ENCODE measurements at regions not wholly inside any gene's neighbourhood (a gene's known extent, or its start where the extent isn't known, plus 50 kb on each side); places are given as distances from the start of the nearest gene placed in this dataset.

- no peak for DNase-seq (ENCODE audit: low spot score in 2 of 2, unreplicated experiment in 2 of 2)
- Mint-ChIP-seq H3K27ac (no peak overlapping the region), H3K36me3 (peaks cover 6% of the 10 kb centered on the region), H3K27me3 (ENCODE audit: low read depth) (no peaks in the 10 kb centered on the region), H3K4me3 (no peak overlapping the region), H3K9me3 (peaks cover 25% of the 10 kb centered on the region), H3K4me1 (no peaks in the 10 kb centered on the region)
- no peak for TF ChIP-seq CTCF (IDR thresholded peaks at IDR 0.05; ENCODE audit: unreplicated experiment)
Measured at GRCh38 chr7:19269301-19269700, 124.1 kb upstream of the FERD3L start.

- Mint-ChIP-seq H3K36me3 (peaks cover 6% of the 10 kb centered on the region), H3K4me3 (no peak overlapping the region), H3K27ac (no peak overlapping the region), H3K27me3 (ENCODE audit: low read depth) (no peaks in the 10 kb centered on the region), H3K4me1 (no peaks in the 10 kb centered on the region), H3K9me3 (peaks cover 25% of the 10 kb centered on the region)
- no peak for DNase-seq (ENCODE audit: low spot score in 2 of 2, unreplicated experiment in 2 of 2)
- TF ChIP-seq CTCF (IDR thresholded peaks at IDR 0.05; ENCODE audit: unreplicated experiment): no peak
Measured at GRCh38 chr7:19268737-19269136, 123.5 kb upstream of the FERD3L start.

- no peak for TF ChIP-seq CTCF (IDR thresholded peaks at IDR 0.05; ENCODE audit: unreplicated experiment)
- no peaks in the 10 kb centered on the region for H3K36me3 Mint-ChIP-seq
- peaks cover 27% of the 10 kb centered on the region for H3K9me3 Mint-ChIP-seq
Measured at GRCh38 chr7:19262826-19263225, 117.6 kb upstream of the FERD3L start.

GRCh38 chr7:19249281-19249680 lies 104.1 kb upstream of the FERD3L start:
- peaks cover 6% of the 10 kb centered on the region for H3K4me1 Mint-ChIP-seq
- TF ChIP-seq CTCF (IDR thresholded peaks at IDR 0.05; ENCODE audit: unreplicated experiment): no peak
- peaks cover 3% of the 10 kb centered on the region for H3K36me3 Mint-ChIP-seq
- no peaks in the 10 kb centered on the region for H3K27me3 Mint-ChIP-seq (ENCODE audit: low read depth)
- H3K27ac Mint-ChIP-seq: no peak overlapping the region
- H3K9me3 Mint-ChIP-seq: peaks cover 4% of the 10 kb centered on the region
- no peak overlapping the region for H3K4me3 Mint-ChIP-seq
- DNase-seq (ENCODE audit: low spot score in 2 of 2, unreplicated experiment in 2 of 2): no peak

More at GRCh38 chr7:19262826-19263225, 117.6 kb upstream of the FERD3L start:
- Mint-ChIP-seq H3K27ac (no peak overlapping the region), H3K27me3 (ENCODE audit: low read depth) (no peaks in the 10 kb centered on the region), H3K4me1 (no peaks in the 10 kb centered on the region), H3K4me3 (no peak overlapping the region)
- DNase-seq (ENCODE audit: low spot score in 2 of 2, unreplicated experiment in 2 of 2): no peak

GRCh38 chr7:19248681-19249080 lies 103.5 kb upstream of the FERD3L start:
- no peak overlapping the region for H3K27ac Mint-ChIP-seq
- no peak for TF ChIP-seq CTCF (IDR thresholded peaks at IDR 0.05; ENCODE audit: unreplicated experiment)
- no peaks in the 10 kb centered on the region for H3K36me3 Mint-ChIP-seq
- no peak overlapping the region for H3K4me3 Mint-ChIP-seq
- H3K4me1 Mint-ChIP-seq: peaks cover 6% of the 10 kb centered on the region
- no peak for DNase-seq (ENCODE audit: low spot score in 2 of 2, unreplicated experiment in 2 of 2)
- no peaks in the 10 kb centered on the region for H3K27me3 Mint-ChIP-seq (ENCODE audit: low read depth)
- no peaks in the 10 kb centered on the region for H3K9me3 Mint-ChIP-seq

GRCh38 chr7:19248115-19248514 lies 102.9 kb upstream of the FERD3L start:
- DNase-seq (ENCODE audit: low spot score in 2 of 2, unreplicated experiment in 2 of 2): no peak
- Mint-ChIP-seq H3K36me3 (no peaks in the 10 kb centered on the region), H3K4me3 (no peak overlapping the region), H3K9me3 (peaks cover 1% of the 10 kb centered on the region), H3K27me3 (ENCODE audit: low read depth) (no peaks in the 10 kb centered on the region), H3K4me1 (peaks cover 6% of the 10 kb centered on the region), H3K27ac (no peak overlapping the region)
- no peak for TF ChIP-seq CTCF (IDR thresholded peaks at IDR 0.05; ENCODE audit: unreplicated experiment)

Measured in mesothelial cell of epicardium (in vitro differentiated cells).